ENCODE measurements at regions not wholly inside any gene's neighbourhood (a gene's known extent, or its start where the extent isn't known, plus 50 kb on each side); places are given as distances from the start of the nearest gene placed in this dataset.
"Not testable (repeated sequence)": the region's sequence is repeated elsewhere in the genome, so short reads cannot be mapped to it uniquely, and the experiment has no call there.

- ATAC-seq, result no peak
- no peak for DNase-seq (ENCODE audit: low spot score)
Measured at GRCh38 chr3:27559835-27560234, 75.7 kb upstream of the SLC4A7 start.

DNA sequence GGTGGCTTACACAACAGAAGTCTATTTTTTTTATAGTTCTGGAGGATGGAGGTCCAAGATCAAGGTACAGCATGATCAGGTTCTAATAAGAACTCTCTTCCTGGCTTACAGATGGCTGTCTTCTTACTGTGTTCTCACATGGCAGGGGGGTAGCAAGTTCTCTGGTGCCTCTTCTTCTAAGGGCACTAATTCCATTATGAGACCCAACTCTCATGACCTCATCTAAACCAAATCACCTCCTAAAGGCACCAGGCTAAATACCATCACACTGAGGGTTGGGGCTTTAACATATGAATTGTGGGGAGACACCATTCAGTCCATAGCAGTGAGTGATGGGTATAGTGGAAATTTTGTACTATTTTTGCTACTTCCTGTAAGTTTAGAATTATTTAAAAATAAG is 75.2 kb upstream of the SLC4A7 start:
- ATAC-seq (no peak), DNase-seq (ENCODE audit: low spot score) (no peak)

- no peak for ATAC-seq
- no peak for DNase-seq (ENCODE audit: low spot score)
Measured at GRCh38 chr3:27557411-27557810, 73.2 kb upstream of the SLC4A7 start.

DNA sequence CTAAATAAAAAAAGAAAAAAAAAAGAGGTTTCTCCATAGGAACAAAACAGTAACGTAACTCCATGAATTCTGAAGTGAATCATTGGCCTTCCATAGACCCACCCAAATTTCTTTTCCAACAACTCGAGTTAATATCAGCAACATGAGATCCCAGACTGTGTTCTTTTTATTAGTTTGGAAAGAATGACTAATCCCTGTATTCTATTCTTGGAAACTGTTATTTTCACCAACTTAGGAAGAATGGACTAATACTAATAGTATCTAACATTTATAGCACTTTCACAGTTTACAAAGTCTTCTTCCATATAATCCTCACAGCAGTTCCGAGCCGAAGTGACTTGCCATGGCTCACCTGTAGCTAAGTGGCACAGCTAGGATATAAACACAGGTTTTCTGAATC is 72.7 kb upstream of the SLC4A7 start:
- DNase-seq (ENCODE audit: low spot score) (no peak), ATAC-seq (no peak)

- ATAC-seq (no peak), DNase-seq (ENCODE audit: low spot score) (no peak)
Measured at GRCh38 chr3:27554706-27555105, 70.5 kb upstream of the SLC4A7 start.

DNA sequence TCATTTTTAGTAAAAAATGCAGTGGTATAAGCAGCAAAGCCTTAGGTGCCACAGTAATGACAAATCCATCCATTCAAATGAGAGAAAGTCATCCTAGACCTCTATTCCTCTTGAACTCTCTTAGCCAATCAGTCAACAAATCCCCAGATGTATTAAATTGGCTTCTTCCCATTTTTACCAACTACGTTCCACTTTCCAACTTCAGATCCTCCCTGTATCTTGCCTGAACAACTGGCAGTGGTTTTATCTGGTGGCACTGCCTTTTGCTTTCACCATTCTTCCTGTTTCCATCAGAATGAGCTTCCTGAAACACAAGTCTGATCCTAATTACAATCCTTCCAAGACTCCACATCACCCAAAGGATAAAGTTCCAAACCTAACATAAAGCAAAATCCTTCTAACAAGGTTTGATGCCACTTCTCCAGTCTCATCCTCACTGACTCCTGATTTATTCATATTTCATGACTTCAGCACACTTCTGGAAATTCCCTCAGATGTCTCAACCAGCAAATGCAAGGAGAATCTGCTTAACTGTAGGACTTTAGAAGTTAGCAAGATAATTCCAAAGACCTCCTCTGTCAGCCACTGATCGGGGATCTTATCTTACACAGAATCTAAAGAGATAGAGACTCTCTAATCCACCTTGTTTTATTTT is 69.8 kb upstream of the SLC4A7 start:
- DNase-seq (ENCODE audit: low spot score) (no peak), ATAC-seq (no peak)

- DNase-seq (ENCODE audit: low spot score); ATAC-seq: not testable (repeated sequence)
Measured at GRCh38 chr3:27552708-27553107, 68.5 kb upstream of the SLC4A7 start.

DNA sequence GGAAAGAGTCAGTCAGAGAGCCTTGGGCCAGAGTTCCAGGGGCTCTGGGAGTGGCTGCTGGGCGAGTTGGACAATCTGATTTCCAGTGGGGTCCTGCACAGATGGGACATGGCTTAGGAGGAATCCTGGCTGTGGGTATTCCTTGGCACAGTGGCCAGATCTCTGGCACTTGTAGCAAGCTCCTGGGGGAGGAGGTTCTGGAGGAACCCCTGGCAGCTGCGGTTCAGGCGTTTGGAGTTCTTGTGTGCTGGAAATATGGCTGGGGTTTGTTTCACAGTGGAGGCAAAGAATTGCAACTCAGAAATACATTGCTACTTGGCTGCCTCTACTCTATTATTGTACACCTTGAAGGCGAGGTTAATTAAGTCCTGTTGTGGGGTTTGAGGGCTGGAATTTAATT is 67.2 kb upstream of the SLC4A7 start:
- DNase-seq (ENCODE audit: low spot score); ATAC-seq: not testable (repeated sequence)

DNA sequence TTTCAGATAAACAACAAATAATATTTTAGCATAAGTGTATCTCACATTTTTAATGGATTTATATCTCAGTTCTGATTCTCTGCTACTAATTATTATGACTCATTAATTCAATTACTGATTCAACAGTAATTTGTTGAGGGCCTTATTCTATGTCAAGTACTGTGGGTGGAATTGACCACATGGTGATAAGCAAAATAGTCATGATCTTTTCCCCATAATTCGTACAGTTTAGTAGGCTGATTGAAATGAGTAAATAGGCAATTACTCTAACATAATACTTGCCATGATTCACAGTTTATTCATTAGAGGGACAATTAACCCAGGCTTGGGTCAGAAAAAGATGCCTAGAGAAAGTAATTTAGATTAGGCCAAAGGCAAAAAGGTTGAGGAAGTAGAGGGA is 60.9 kb upstream of the SLC4A7 start:
- no peak for ATAC-seq
- no peak for DNase-seq (ENCODE audit: low spot score)

GRCh38 chr3:27544372-27544865 is 60.2 kb upstream of the SLC4A7 start:
- no peak for DNase-seq (ENCODE audit: low spot score)
- no peak for ATAC-seq

DNA sequence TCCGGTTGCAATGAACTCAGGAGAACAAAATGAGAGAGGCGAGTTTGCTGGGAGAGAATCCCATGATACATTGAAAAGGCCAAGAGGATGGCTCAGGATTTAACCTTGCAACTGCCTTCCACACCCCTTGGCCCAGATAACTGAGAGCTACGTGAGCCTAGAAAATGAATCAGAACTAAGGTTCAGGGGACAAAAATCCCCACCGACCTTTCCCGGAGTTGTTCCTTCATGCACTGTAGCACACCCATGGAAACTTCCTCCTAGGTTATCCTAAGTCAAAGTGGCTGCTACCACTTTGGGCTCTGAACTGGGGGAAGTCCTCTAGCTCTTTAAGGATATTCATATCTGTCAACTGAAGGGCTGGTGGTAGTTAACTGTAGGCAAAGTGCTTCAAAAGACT is 58.3 kb upstream of the SLC4A7 start:
- DNase-seq (ENCODE audit: low spot score), result no peak
- ATAC-seq, result peak; percentile 18

GRCh38 chr3:27540231-27540630 is 56.0 kb upstream of the SLC4A7 start:
- DNase-seq (ENCODE audit: low spot score) (no peak), ATAC-seq (no peak)

GRCh38 chr3:27536491-27536890 is 52.3 kb upstream of the SLC4A7 start:
- DNase-seq (ENCODE audit: low spot score), result no peak
- no peak for ATAC-seq

- ATAC-seq (no peak), DNase-seq (ENCODE audit: low spot score) (no peak)
Measured at GRCh38 chr3:27535809-27536392, 51.7 kb upstream of the SLC4A7 start.

DNA sequence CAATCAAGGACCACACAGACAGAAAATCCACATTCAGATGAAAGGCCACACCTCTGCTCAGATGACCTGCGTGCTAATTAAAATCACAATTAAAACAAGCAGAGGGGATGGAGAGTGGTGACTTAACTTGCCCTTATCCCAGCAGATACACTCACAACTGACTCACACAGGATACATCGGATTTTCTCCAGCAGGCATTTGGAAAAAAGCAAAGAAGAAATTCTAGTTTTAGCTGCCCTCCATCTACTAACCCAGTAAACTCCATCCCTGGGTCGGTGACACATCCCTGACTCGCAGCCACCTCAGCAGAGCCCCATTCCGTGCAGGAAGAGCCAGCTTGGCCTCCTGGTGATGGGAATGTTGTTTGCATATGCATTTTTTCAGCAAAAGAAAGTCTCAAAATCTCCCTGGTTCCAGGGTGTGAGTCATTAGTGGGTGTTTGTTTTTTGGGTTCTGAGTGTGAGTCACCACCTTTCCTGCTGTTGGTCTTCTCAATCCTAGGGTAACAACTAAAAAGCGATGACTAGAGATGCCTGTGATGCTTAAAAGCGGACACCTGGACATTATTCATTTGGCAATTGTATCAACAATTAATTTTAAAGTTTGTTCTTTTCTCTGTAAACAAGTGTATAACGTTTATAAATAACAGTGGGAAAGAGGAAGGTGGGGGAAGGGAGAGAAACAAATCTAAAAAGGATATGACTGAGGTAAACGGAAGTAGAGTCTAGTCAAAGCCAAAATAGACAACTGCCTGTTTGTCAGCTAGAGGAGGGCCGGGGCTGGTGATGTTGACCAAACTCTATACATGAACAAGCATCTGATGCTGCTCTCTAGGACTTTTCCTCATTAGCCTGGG is 49.8 kb upstream of the SLC4A7 start:
- DNase-seq (ENCODE audit: low spot score) (no peak), ATAC-seq (no peak)

Measured in left lobe of liver (tissue), 2 donors.